NCI-H1417 treated with DMSO at 0.1 percent for 48 hours (cell line): ENCODE measurements at regions not wholly inside any gene's neighbourhood (a gene's known extent, or its start where the extent isn't known, plus 50 kb on each side); places are given as distances from the start of the nearest gene placed in this dataset.

Experiments used
- DNase-seq: peaks from one replicate; lab custom pipeline; 2025; lab: John Stamatoyannopoulos, UW

GRCh38 chrX:39714471-39714870 lies 383.3 kb downstream of the BCOR start:
- DNase-seq: no peak

GRCh38 chrX:39716401-39716800 lies 381.4 kb downstream of the BCOR start:
- no peak for DNase-seq

GRCh38 chrX:39716802-39717540 lies 380.8 kb downstream of the BCOR start:
- no peak for DNase-seq

- no peak for DNase-seq
Observed at GRCh38 chrX:39718981-39719380, 378.8 kb downstream of the BCOR start.

- no peak for DNase-seq
Observed at GRCh38 chrX:39720945-39721344, 376.8 kb downstream of the BCOR start.

DNA sequence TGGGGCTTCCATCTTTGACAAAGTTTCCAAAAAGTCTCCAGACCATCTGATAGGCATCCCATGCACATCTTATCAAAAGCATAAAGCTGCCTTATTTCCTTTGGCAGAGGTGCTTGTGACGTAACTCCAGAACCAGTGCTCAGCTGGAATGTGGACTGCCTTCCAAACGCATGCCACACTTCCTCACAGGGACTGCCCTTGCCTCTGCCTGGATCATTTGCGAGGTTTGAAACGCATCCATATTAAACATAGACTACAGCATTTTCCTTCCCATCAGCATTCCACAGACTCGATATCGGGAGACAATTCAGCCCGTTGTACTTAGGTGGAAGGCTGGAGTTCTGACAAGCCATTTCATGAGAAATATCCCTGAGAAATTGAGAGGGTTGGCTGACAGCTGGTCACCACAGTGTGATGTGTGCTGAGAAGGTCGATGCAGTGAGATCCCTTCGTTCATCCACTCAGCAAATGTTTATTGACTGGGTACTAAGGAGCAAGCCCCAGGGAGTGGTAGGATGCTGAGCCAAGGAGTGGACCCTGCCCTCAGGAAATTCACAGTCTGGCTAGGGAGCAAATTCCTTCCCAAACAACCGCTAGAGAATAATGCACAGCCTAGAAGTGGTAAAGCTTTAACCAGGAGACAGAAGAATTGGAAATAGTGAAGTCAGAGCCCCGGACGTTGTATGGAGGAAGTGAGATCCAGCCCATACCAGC lies 376.0 kb downstream of the BCOR start:
- DNase-seq: no peak

DNA sequence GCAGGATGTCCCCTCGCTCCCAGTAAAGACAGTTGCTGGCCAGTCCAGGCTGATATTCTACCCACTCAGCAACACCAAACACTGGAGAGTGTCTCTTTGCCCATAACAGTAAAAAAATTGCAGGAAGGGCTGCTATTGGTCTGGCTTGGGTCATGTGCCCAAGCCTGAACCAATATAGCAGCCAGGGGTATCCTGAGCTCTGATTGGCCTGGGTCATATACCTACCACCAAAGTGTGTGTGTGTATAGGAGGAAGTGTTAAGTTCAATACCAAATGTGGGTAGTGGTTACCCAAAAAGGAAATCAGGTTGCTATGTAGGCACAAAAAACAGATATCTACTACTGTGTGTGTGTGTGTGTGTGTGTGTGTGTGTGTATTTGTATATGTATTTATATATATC lies 373.2 kb downstream of the BCOR start:
- no peak for DNase-seq

DNA sequence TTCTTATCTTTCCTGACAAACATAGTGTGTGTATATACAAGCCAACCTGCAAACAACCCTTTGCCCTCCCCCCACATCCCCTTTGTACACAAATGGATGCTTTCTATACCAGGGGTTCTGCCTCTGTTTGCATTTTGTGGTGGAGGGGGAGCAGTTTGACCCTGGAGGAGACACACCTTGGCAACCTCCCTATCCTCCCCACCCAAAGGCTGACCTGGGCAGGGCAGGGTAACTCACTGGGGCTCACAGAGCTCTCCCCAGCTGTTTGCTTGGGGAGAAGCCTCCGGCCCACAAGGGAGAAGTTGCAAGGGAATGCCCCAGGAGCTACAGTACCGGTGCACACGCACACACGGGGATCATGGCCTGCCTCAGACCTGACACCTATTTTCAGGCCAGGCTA lies 372.6 kb downstream of the BCOR start:
- no peak for DNase-seq

DNA sequence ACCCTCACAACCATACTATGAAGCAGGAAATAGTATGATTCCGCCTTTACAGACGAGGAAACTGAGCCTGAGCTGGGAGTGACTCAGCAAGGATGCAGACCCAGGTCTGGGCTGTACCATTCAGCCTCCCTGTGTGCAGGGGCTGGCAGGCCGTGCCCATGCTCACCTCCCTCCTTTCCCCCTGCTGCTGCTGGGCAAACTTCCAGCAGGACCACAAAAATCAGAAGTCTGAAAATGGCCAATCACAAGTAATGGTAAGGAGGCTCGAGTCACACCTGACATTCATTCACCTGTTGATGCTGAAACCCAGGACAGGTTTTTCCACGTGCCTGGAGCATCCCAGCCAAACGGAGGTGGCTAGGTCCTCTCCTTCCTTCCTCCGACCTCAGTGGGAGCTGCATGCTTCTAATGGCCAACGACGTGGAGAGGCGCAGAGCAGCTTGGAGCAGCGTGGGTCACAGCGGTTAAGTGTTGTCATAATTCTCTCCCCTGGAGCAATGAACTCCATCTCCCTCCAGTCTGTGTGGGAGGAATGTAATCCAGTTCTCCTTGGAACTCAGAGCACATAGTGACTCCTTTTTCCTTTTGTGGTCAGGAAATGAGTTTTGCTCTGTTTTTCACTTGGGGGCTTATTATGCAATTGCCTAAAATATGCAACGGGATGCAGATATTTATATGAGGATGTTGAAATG lies 371.7 kb downstream of the BCOR start:
- no peak for DNase-seq

GRCh38 chrX:39726771-39727170 lies 371.0 kb downstream of the BCOR start:
- no peak for DNase-seq

DNA sequence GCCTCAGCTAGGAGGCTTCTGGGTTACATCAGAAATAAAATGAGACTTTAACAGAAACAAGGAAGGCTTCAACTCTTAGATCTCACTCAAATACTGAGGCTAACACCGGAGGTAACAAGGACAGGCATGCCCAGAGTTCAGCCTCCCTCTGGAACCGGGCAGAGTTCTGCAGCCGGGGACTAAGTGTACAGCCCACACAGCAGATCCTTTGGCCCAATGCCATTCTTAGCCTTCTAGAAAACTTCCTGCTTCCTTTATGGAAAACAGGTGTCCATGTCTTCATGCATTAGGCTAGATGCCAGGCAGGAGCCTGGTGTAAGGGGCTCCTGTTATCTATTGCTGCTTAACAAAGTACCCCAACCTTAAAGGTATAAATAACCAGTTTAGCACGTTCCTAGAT lies 369.7 kb downstream of the BCOR start:
- no peak for DNase-seq

DNA sequence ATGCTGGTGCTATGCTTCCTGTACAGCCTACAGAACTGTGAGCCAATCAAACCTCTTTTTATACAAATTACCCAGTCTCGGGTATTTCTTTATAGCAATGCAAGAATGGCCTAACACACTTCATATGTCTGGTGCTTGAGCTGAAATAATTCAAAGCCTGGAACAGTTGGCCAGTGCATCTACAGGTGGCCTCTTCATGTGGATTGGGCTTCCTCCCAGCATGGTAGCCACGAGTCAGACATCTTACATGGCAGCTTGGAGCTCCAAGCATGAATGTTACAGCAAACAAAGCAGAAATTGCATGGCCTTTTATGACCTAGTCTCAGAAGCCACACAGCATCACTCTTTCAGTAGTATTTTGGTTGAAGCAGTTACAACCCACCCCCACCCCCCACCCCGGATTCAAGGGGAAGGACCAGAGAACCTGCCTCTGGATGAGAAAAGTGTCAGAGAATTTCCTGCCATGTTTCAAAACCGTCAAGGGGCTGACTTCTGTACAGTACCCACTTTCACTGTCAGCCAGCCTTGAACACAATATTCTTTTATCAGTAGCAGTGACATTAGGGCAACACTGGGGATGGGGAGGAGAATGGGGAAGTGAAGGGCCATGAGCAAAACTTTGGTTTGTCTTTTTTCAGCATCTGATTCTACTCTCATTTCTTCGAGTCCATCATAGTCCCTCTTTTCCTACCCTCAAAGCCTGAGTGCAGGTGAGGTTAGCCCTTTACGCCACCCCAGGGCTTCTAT lies 368.7 kb downstream of the BCOR start:
- DNase-seq: no peak

GRCh38 chrX:39729981-39730661 lies 367.6 kb downstream of the BCOR start:
- DNase-seq: no peak

- DNase-seq: no peak
Observed at GRCh38 chrX:39730662-39731329, 367.0 kb downstream of the BCOR start.

DNA sequence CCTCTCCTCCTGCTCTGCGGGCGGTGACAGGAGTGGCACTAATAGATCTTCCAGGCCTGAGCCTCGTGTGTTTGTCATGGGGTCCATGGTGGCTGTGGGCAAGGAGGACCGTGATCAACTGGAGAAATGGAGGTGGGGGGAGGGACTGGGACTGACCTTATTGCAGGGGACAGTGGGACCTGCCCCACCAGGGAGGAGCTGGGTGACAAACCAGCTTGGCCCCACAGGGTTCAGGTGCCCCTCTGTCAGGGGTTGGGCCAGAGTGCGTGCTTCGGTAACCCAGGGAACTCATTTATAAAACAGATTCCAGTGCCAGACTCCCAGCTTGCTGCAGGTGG lies 366.5 kb downstream of the BCOR start:
- DNase-seq: no peak

- no peak for DNase-seq
Observed at GRCh38 chrX:39731735-39732134, 366.0 kb downstream of the BCOR start.

DNA sequence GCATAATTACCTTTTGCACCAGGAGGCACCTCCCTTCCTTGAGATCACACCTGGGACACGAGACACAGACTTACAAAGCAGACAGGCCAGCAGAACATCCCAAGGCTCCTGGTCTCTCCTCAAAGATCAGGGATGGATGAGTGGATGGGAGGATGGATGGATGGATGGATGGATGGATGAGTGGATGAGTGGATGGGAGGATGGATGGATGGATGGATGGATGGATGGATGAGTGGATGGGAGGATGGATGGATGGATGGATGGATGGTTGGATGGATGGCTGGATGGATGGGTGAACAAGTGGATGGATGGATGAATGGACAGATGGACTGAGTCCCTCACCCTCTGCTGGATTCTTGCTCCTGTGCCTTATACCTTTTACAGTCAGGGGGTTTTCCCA lies 364.0 kb downstream of the BCOR start:
- DNase-seq: no peak

DNA sequence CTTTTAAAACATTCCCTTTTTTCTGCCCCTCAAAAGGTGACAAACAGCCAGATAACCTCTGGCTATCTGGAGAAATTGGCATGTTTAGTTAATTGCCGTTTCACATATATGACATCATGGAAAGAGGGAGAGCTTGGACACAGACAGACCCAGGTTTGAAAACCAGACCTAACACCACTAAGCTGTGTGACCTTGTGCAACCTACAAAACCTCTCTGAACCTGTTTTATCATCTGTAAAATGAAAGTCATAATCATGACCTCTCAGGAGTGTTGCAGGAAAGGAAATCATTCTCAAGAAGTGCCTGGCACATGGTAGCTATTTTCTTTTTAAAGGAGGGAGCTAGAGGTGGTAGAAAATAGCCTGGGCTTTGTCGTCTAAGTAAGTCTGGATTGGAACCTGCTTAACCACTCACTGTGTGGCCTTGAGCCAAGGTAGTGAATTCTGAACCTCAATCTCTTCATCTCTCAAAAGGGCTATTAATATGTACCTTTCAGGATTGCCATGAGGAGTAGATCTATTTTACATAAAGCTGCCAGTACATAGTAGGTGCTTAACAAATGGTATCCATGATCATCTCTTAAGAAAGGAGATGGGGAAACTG lies 363.5 kb downstream of the BCOR start:
- DNase-seq: no peak

- DNase-seq: no peak
Observed at GRCh38 chrX:39736216-39737211, 361.2 kb downstream of the BCOR start.

GRCh38 chrX:39739585-39739984 lies 358.2 kb downstream of the BCOR start:
- no peak for DNase-seq
